ENCODE measurements at regions not wholly inside any gene's neighbourhood (a gene's known extent, or its start where the extent isn't known, plus 50 kb on each side); places are given as distances from the start of the nearest gene placed in this dataset.

GRCh38 chr2:128967646-128968045 is 649.0 kb upstream of the HS6ST1 start:
- DNase-seq = no peak

- DNase-seq = no peak
These were observed 650.7 kb upstream of the HS6ST1 start for GRCh38 chr2:128969374-128969773.

GRCh38 chr2:128970332-128971116 is 651.9 kb upstream of the HS6ST1 start:
- no peak for DNase-seq

- no peak for DNase-seq
These were observed 654.9 kb upstream of the HS6ST1 start for GRCh38 chr2:128973566-128973965.

GRCh38 chr2:128978212-128978611 is 659.5 kb upstream of the HS6ST1 start:
- DNase-seq = no peak

GRCh38 chr2:128979182-128979581 is 660.5 kb upstream of the HS6ST1 start:
- DNase-seq = no peak

- DNase-seq = no peak
These were observed 661.8 kb upstream of the HS6ST1 start for GRCh38 chr2:128980475-128980874.

- no peak for DNase-seq
These were observed 662.7 kb upstream of the HS6ST1 start for GRCh38 chr2:128981353-128981752.

- no peak for DNase-seq
These were observed 663.3 kb upstream of the HS6ST1 start for GRCh38 chr2:128982001-128982400.

GRCh38 chr2:128982670-128983069 is 664.0 kb upstream of the HS6ST1 start:
- no peak for DNase-seq

- no peak for DNase-seq
These were observed 664.4 kb upstream of the HS6ST1 start for GRCh38 chr2:128983094-128983493.

- DNase-seq = no peak
These were observed 665.4 kb upstream of the HS6ST1 start for GRCh38 chr2:128984081-128984480.

GRCh38 chr2:128984855-128985254 is 666.2 kb upstream of the HS6ST1 start:
- no peak for DNase-seq

GRCh38 chr2:128986026-128986715 is 667.5 kb upstream of the HS6ST1 start:
- DNase-seq = no peak

- no peak for DNase-seq
These were observed 668.2 kb upstream of the HS6ST1 start for GRCh38 chr2:128986867-128987268.

- no peak for DNase-seq
These were observed 669.7 kb upstream of the HS6ST1 start for GRCh38 chr2:128988326-128988725.

GRCh38 chr2:128988967-128989366 is 670.3 kb upstream of the HS6ST1 start:
- DNase-seq = no peak

GRCh38 chr2:128995086-128995485 is 676.4 kb upstream of the HS6ST1 start:
- no peak for DNase-seq

- DNase-seq = no peak
These were observed 677.4 kb upstream of the HS6ST1 start for GRCh38 chr2:128996078-128996477.

GRCh38 chr2:128997166-128997866 is 678.6 kb upstream of the HS6ST1 start:
- no peak for DNase-seq

GRCh38 chr2:129001926-129002325 is 683.3 kb upstream of the HS6ST1 start:
- no peak for DNase-seq

- no peak for DNase-seq
These were observed 684.1 kb upstream of the HS6ST1 start for GRCh38 chr2:129002751-129003150.

GRCh38 chr2:129004485-129004884 is 685.8 kb upstream of the HS6ST1 start:
- DNase-seq = no peak

- no peak for DNase-seq
These were observed 686.3 kb upstream of the HS6ST1 start for GRCh38 chr2:129004940-129005490.

All from EL (cell line).